Vagina (tissue), 2 donors: ENCODE measurements at regions not wholly inside any gene's neighbourhood (a gene's known extent, or its start where the extent isn't known, plus 50 kb on each side); places are given as distances from the start of the nearest gene placed in this dataset.

Experiments used
- CTCF ChIP-seq, 3 experiments: fragments of 450-650 bp in 2 of 3; fragments of 200-600 bp in 1 of 3; sonication (generic) in 1 of 3; IDR thresholded peaks; one replicate each; pipeline ENCODE4 v1.5.1; 2017 to 2019; ENCODE audit warnings: antibody characterized with exemption in 3 of 3, mild to moderate bottlenecking in 2 of 3, moderate library complexity in 2 of 3
- POLR2A ChIP-seq, 2 donors: fragments of 450-650 bp; IDR thresholded peaks; one replicate each; pipeline ENCODE4 v1.6.1; 2017; ENCODE audit warnings: antibody characterized with exemption in 2 of 2, mild to moderate bottlenecking in 2 of 2, moderate library complexity in 2 of 2
- POLR2AphosphoS5 ChIP-seq, 2 donors: sonication (generic); formaldehyde crosslinking; IDR thresholded peaks; one replicate each; pipeline ENCODE4 v1.9.0; 2017; ENCODE audit warnings: antibody characterized with exemption in 2 of 2, mild to moderate bottlenecking in 2 of 2, low read depth in 1 of 2; ENCODE audit not compliant: insufficient read depth in 1 of 2

- TF ChIP-seq CTCF (IDR thresholded peaks at IDR 0.05) (no peak), POLR2AphosphoS5 (IDR thresholded peaks at IDR 0.05; ENCODE audit: insufficient read depth in 1 of 2, low read depth in 1 of 2) (no peak), POLR2A (IDR thresholded peaks at IDR 0.05) (no peak)
Measured at GRCh38 chr1:60694980-60695379, 387.4 kb upstream of the NFIA start.
